AG10803 (cell line): ENCODE measurements at regions not wholly inside any gene's neighbourhood (a gene's known extent, or its start where the extent isn't known, plus 50 kb on each side); places are given as distances from the start of the nearest gene placed in this dataset.

Experiments used
- DNase-seq: peaks from one replicate; pipeline ENCODE4 v3.0.0; 2010; ENCODE audit warnings: low read depth
- H3K4me3 ChIP-seq: 2 replicates; pipeline ENCODE4 v1.5.1; 2011; ENCODE audit warnings: mild to moderate bottlenecking, low read length, control low read depth
- TF ChIP-seq, protein P1 (sequence below): conservative IDR thresholded peaks from 2 replicates; pipeline ENCODE4 v1.5.1; 2011; ENCODE audit warnings: mild to moderate bottlenecking, low read length, control low read depth, inconsistent platforms

DNA sequence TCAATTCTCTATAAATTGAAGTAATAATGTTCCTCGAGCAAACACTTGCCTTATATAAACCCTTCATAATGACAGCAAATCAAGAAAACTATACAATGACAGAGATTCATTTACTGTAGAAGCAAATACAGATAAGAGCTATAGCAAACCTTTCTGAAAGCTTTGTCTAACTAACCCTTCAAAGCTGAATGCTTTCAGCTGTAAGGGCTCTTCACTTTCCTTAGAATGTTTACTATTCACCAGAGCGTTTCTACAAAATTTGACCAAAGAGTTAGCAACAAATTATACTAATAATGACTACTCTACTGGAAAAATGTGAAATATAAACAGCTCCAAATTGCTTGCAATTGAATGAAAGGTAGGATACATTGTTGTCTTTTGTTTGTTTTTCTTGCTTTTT is 218.1 kb downstream of the SLITRK5 start:
- TF ChIP-seq, protein P1, sequence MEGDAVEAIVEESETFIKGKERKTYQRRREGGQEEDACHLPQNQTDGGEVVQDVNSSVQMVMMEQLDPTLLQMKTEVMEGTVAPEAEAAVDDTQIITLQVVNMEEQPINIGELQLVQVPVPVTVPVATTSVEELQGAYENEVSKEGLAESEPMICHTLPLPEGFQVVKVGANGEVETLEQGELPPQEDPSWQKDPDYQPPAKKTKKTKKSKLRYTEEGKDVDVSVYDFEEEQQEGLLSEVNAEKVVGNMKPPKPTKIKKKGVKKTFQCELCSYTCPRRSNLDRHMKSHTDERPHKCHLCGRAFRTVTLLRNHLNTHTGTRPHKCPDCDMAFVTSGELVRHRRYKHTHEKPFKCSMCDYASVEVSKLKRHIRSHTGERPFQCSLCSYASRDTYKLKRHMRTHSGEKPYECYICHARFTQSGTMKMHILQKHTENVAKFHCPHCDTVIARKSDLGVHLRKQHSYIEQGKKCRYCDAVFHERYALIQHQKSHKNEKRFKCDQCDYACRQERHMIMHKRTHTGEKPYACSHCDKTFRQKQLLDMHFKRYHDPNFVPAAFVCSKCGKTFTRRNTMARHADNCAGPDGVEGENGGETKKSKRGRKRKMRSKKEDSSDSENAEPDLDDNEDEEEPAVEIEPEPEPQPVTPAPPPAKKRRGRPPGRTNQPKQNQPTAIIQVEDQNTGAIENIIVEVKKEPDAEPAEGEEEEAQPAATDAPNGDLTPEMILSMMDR: no peak
- no peak overlapping the region for H3K4me3 ChIP-seq
- DNase-seq: no peak

DNA sequence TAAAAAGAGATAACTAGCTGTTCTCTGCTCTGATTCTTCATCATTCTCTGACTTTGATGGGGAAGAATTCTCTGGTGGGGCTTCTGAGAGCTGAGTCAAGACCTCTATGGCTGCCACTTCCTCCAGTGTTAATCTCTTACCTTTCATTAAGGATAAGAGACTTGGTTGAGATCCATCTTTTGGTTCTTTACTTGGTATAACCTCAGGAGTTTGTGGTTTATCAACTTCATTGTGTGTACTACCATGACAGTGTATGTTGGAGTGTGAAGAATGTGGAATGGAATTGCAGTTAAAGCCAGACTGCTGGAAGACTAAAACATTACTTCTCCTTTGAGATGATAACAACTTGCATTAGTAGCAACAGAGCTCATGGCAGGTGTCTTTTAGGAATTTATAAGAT is 222.0 kb downstream of the SLITRK5 start:
- no peak for DNase-seq
- TF ChIP-seq, protein P1: no peak
- H3K4me3 ChIP-seq: no peak overlapping the region

DNA sequence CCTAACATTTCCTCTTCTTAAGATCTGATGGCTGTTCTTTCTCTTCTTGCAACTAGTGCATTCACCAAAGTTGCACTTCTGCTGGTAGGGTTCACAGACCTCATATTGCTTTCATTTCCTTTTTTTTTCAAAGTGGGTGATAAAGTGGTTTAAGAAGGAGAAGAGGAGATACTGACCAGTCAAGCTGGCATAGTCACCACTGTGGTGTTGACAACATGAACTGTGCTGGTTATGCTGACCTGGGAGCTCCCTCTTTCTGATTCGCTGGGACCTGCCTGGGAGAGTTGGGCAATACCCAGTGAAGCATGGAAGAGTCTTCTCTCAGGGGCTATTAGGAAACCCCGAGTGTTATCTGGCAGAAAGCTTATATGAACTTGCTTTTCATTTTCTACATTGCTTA is 222.9 kb downstream of the SLITRK5 start:
- DNase-seq: no peak
- TF ChIP-seq, protein P1: no peak
- no peak overlapping the region for H3K4me3 ChIP-seq

DNA sequence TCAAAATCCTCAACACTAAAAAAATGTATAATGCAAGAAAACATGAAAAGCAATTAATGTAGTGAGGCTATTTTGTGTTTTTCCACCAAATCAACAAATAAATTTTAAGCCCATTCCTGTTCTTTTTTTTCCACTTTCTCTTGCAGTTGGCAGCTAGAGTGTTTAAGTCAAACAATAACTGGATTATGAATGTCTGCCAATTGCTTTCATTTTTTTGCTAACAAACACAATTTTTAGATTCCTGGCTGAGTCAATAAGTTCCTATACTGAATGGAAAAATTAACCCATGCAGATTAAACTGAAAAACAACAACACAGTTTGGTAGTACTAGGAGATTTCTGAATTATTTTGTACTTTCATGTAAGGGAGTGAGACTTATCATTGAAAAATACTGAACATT is 232.4 kb downstream of the SLITRK5 start:
- no peak for DNase-seq
- no peak overlapping the region for H3K4me3 ChIP-seq
- TF ChIP-seq, protein P1: no peak

DNA sequence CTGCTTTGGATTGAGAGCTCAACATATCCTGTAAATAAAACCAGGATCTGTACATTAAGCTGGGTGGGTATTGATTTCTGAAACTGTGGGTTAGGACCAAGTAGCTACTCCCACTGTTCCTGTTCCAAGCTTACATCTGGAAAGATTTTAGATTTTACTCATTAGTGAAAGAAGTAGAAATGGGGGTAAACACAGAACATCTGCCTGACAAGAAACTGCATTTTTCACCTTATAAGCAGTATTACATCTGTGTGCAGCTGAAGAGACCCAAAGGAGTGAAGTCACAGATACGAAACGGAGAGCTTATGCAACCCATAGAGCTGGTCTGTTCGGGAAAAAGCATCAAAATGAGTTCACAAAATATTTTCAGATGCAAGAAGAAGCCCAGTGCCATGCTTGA is 235.2 kb downstream of the SLITRK5 start:
- TF ChIP-seq, protein P1: no peak
- no peak overlapping the region for H3K4me3 ChIP-seq
- no peak for DNase-seq

DNA sequence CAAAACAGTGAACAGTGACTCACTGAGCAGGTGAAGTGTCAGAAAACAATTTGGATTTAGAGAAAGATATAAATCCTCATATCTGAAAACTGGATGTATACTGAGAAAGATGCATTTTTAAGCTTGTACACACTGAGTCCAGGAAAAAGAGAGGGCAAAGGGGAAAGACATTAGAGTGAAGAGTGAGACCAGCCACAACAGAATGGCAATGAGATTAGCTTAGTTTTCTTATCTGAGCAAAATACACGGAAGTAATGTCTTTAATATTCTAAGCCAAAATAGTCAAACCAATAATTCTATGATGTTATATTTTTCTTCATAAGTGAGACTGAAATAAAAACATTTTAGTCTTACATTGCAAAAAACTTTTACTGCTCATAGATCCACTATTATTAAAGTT is 236.0 kb downstream of the SLITRK5 start:
- no peak for DNase-seq
- H3K4me3 ChIP-seq: no peak overlapping the region
- TF ChIP-seq, protein P1: no peak

DNA sequence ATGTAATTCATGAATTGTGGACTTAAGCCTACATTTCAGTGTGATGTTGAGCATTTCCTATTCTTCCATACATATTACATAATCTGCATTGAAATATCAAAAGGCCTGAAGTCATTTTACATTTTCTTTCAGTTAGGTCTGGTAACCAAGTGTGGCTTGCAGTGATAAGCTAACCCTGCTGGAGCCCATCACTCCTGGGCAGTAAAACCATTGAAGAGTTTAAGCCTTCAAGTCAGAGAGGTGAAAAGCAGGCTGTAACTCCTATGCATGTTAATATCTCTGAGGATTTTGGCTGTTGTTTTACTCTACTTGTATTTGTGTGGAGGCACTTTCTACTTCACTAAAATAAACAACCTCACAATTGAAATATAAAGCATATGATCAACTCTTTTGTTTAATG is 248.8 kb downstream of the SLITRK5 start:
- no peak for DNase-seq
- no peak overlapping the region for H3K4me3 ChIP-seq
- TF ChIP-seq, protein P1: no peak
